Neuronal stem cell (in vitro differentiated cells): ENCODE measurements at regions not wholly inside any gene's neighbourhood (a gene's known extent, or its start where the extent isn't known, plus 50 kb on each side); places are given as distances from the start of the nearest gene placed in this dataset.

ENCODE experiments used
- DNase-seq: peaks from one replicate; pipeline ENCODE4 v3.0.0-alpha.2; 2013; ENCODE audit warnings: low spot score
- H2AFZ ChIP-seq: one replicate; pipeline ENCODE4 v1.6.1; 2013; ENCODE audit warnings: mild to moderate bottlenecking, low read length, inconsistent platforms
- H2AK5ac ChIP-seq: 2 replicates; pipeline ENCODE4 v1.6.1; 2013; ENCODE audit warnings: low read depth, mild to moderate bottlenecking, inconsistent platforms, low read length, moderate library complexity, mixed read lengths
- H2BK120ac ChIP-seq: 2 replicates; pipeline ENCODE4 v1.6.1; 2013; ENCODE audit warnings: low read depth, mild to moderate bottlenecking, inconsistent platforms, low read length, moderate library complexity, mixed read lengths
- H2BK12ac ChIP-seq: one replicate; pipeline ENCODE4 v1.6.1; 2013; ENCODE audit warnings: low read length, inconsistent platforms
- H2BK15ac ChIP-seq: 2 replicates; pipeline ENCODE4 v1.6.1; 2013; ENCODE audit warnings: mild to moderate bottlenecking, low read length, inconsistent platforms, mixed read lengths
- H2BK5ac ChIP-seq: one replicate; pipeline ENCODE4 v1.6.1; 2013; ENCODE audit warnings: inconsistent platforms, mild to moderate bottlenecking, low read length, moderate library complexity
- H3K14ac ChIP-seq: one replicate; pipeline ENCODE4 v1.6.1; 2013; ENCODE audit warnings: low read length, inconsistent platforms
- H3K18ac ChIP-seq: 2 replicates; pipeline ENCODE4 v1.6.1; 2013; ENCODE audit warnings: low read length, inconsistent platforms
- H3K23ac ChIP-seq: 2 replicates; pipeline ENCODE4 v1.6.1; 2013; ENCODE audit warnings: low read depth, mild to moderate bottlenecking, mixed read lengths, low read length, inconsistent platforms; ENCODE audit not compliant: poor library complexity
- H3K27ac ChIP-seq: replicated peaks from 3 replicates; pipeline ENCODE4 v1.5.1; 2013; ENCODE audit warnings: low read length, inconsistent platforms
- H3K27me3 ChIP-seq, 3 experiments: 2 replicates each; pipeline ENCODE4 v1.6.1; 2013; ENCODE audit warnings: low read length in 3 of 3, mild to moderate bottlenecking in 2 of 3, inconsistent platforms in 1 of 3, low read depth in 1 of 3, mixed read lengths in 1 of 3, moderate library complexity in 1 of 3; ENCODE audit not compliant: control insufficient read depth in 3 of 3, insufficient read depth in 3 of 3
- H3K36me3 ChIP-seq, 2 donors: replicated peaks in 1 of 2; 2 replicates each; pipeline ENCODE4 v1.6.1; 2013; ENCODE audit warnings: low read length in 2 of 2; ENCODE audit not compliant: control insufficient read depth in 2 of 2, insufficient read depth in 2 of 2
- H3K4ac ChIP-seq: 2 replicates; pipeline ENCODE4 v1.6.1; 2013; ENCODE audit warnings: inconsistent platforms, mild to moderate bottlenecking, low read length, moderate library complexity
- H3K4me1 ChIP-seq, 2 donors: 1 replicate in 1 of 2; 2 replicates in 1 of 2; pipeline ENCODE4 v1.6.1; 2013; ENCODE audit warnings: low read length in 2 of 2, low read depth in 1 of 2; ENCODE audit not compliant: control insufficient read depth in 2 of 2, insufficient read depth in 1 of 2
- H3K4me2 ChIP-seq: one replicate; pipeline ENCODE4 v1.6.1; 2013; ENCODE audit warnings: mild to moderate bottlenecking, low read length, inconsistent platforms; ENCODE audit not compliant: insufficient read depth, poor library complexity, severe bottlenecking
- H3K4me3 ChIP-seq, 2 donors: 2 replicates each; pipeline ENCODE4 v1.5.1; 2013; ENCODE audit warnings: low read length in 2 of 2, mild to moderate bottlenecking in 2 of 2, inconsistent platforms in 1 of 2, moderate library complexity in 1 of 2
- H3K79me1 ChIP-seq: one replicate; pipeline ENCODE4 v1.6.1; 2013; ENCODE audit warnings: low read depth, mild to moderate bottlenecking, inconsistent platforms, low read length, moderate library complexity
- H3K9ac ChIP-seq: one replicate; pipeline ENCODE4 v1.6.1; 2013; ENCODE audit warnings: mild to moderate bottlenecking, low read depth, low read length, inconsistent platforms; ENCODE audit not compliant: poor library complexity
- H3K9me3 ChIP-seq, 2 donors: replicated peaks in 1 of 2; 2 replicates each; pipeline versions ENCODE3 to v1.6.1; 2013; ENCODE audit warnings: low read length in 2 of 2, mild to moderate bottlenecking in 2 of 2, inconsistent platforms in 1 of 2, low read depth in 1 of 2, mixed read lengths in 1 of 2, moderate library complexity in 1 of 2; ENCODE audit not compliant: control insufficient read depth in 2 of 2, insufficient read depth in 1 of 2
- H4K8ac ChIP-seq: one replicate; pipeline ENCODE4 v1.6.1; 2013; ENCODE audit warnings: low read depth, mild to moderate bottlenecking, inconsistent platforms, low read length, moderate library complexity
- H4K91ac ChIP-seq: one replicate; pipeline ENCODE4 v1.6.1; 2013; ENCODE audit warnings: low read length, low read depth, mild to moderate bottlenecking, inconsistent platforms; ENCODE audit not compliant: poor library complexity
- WGBS, 2 donors: extraction: QIAGEN DNeasy Blood & Tissue Kit; methylation state at CpG; one replicate each; pipeline ENCODE4 v1.1.7; 2013; ENCODE audit warnings: missing lambda C conversion rate in 2 of 2, mixed read lengths in 1 of 2; ENCODE audit not compliant: insufficient read length in 2 of 2, insufficient replicate concordance in 1 of 2; ENCODE audit errors: extremely low coverage in 2 of 2; 5-methylcytosine and 5-hydroxymethylcytosine counted together

GRCh38 chr5:124803617-124804323 is 57.3 kb upstream of the ZNF608 start:
- H3K27me3 ChIP-seq, result no peaks in the 10 kb centered on the region
- H4K91ac ChIP-seq, result no peak overlapping the region
- no peak overlapping the region for H3K4me2 ChIP-seq
- H2AK5ac ChIP-seq, result no peak overlapping the region
- H2BK120ac ChIP-seq, result no peak overlapping the region
- H3K9me3 ChIP-seq, result peaks cover 0 to 11% of the 10 kb centered on the region in 2 donors
- H4K8ac ChIP-seq, result no peak overlapping the region
- H2AFZ ChIP-seq, result no peak overlapping the region
- H3K27ac ChIP-seq, result no peak overlapping the region
- no peak overlapping the region for H3K4ac ChIP-seq
- no peak overlapping the region for H3K4me3 ChIP-seq
- H3K23ac ChIP-seq, result no peak overlapping the region
- H3K4me1 ChIP-seq, result peaks cover 8 to 24% of the 10 kb centered on the region in 2 donors
- no peaks in the 10 kb centered on the region for H3K79me1 ChIP-seq
- H3K14ac ChIP-seq, result no peak overlapping the region
- H2BK15ac ChIP-seq, result no peak overlapping the region
- no peak for DNase-seq
- WGBS, 2 donors, result no CpG with 5 or more reads among the region's 3 CpGs
- H2BK12ac ChIP-seq, result no peak overlapping the region
- H3K9ac ChIP-seq, result no peak overlapping the region
- H3K18ac ChIP-seq, result no peak overlapping the region
- H3K36me3 ChIP-seq, result no peaks in the 10 kb centered on the region
- H2BK5ac ChIP-seq, result no peak overlapping the region

GRCh38 chr5:124806026-124806372 is 59.6 kb upstream of the ZNF608 start:
- no peak overlapping the region for H2BK5ac ChIP-seq
- H3K27ac ChIP-seq, result peak overlapping the region; percentile 49
- no peak overlapping the region for H3K4ac ChIP-seq
- H4K8ac ChIP-seq, result no peak overlapping the region
- H3K18ac ChIP-seq, result peak overlapping the region; percentile 29
- no peak overlapping the region for H4K91ac ChIP-seq
- no peak overlapping the region for H3K14ac ChIP-seq
- no peak overlapping the region for H3K4me3 ChIP-seq
- H2BK15ac ChIP-seq, result no peak overlapping the region
- WGBS, 2 donors, result no CpG with 5 or more reads among the region's 1 CpG
- H3K23ac ChIP-seq, result no peak overlapping the region
- no peaks in the 10 kb centered on the region for H3K36me3 ChIP-seq
- no peak overlapping the region for H2AFZ ChIP-seq
- H2BK12ac ChIP-seq, result no peak overlapping the region
- H3K79me1 ChIP-seq, result no peaks in the 10 kb centered on the region
- no peak overlapping the region for H2BK120ac ChIP-seq
- no peak for DNase-seq
- no peak overlapping the region for H2AK5ac ChIP-seq
- H3K4me2 ChIP-seq, result no peak overlapping the region
- no peak overlapping the region for H3K9ac ChIP-seq
- H3K27me3 ChIP-seq, result no peaks in the 10 kb centered on the region
- H3K9me3 ChIP-seq, result peaks cover 0 to 9% of the 10 kb centered on the region in 2 donors
- H3K4me1 ChIP-seq, result peaks cover 14 to 28% of the 10 kb centered on the region in 2 donors

GRCh38 chr5:124806373-124807077 is 60.1 kb upstream of the ZNF608 start:
- no peak overlapping the region for H3K23ac ChIP-seq
- H3K9ac ChIP-seq, result no peak overlapping the region
- H3K36me3 ChIP-seq, result no peaks in the 10 kb centered on the region
- no peak overlapping the region for H4K91ac ChIP-seq
- no peaks in the 10 kb centered on the region for H3K79me1 ChIP-seq
- WGBS, 2 donors, result no CpG with 5 or more reads among the region's 12 CpGs
- no peak overlapping the region for H2BK15ac ChIP-seq
- H3K27ac ChIP-seq, result peak overlapping the region; percentile 49
- no peak overlapping the region for H2BK12ac ChIP-seq
- no peak overlapping the region for H2BK120ac ChIP-seq
- H2AFZ ChIP-seq, result no peak overlapping the region
- peak; percentile 58 for DNase-seq
- H3K4ac ChIP-seq, result no peak overlapping the region
- no peak overlapping the region for H2BK5ac ChIP-seq
- no peak overlapping the region for H3K18ac ChIP-seq
- H2AK5ac ChIP-seq, result no peak overlapping the region
- H4K8ac ChIP-seq, result no peak overlapping the region
- peak overlapping the region; percentile 20 for H3K4me2 ChIP-seq
- no peak overlapping the region for H3K4me3 ChIP-seq
- no peak overlapping the region for H3K14ac ChIP-seq
- H3K4me1 ChIP-seq, result peaks cover 14 to 24% of the 10 kb centered on the region in 2 donors
- peaks cover 0 to 9% of the 10 kb centered on the region in 2 donors for H3K9me3 ChIP-seq
- no peaks in the 10 kb centered on the region for H3K27me3 ChIP-seq

GRCh38 chr5:124808842-124809268 is 62.4 kb upstream of the ZNF608 start:
- Histone ChIP-seq H3K27ac (no peak overlapping the region), H3K4me3 (no peak overlapping the region), H3K9me3 (peaks cover 0 to 6% of the 10 kb centered on the region in 2 donors), H3K79me1 (no peaks in the 10 kb centered on the region), H3K27me3 (no peaks in the 10 kb centered on the region), H4K91ac (no peak overlapping the region), H4K8ac (no peak overlapping the region), H3K14ac (no peak overlapping the region), H2AFZ (no peak overlapping the region), H3K4me1 (peaks cover 10 to 16% of the 10 kb centered on the region in 2 donors), H2BK5ac (peak overlapping the region; percentile 68), H3K23ac (no peak overlapping the region), H3K4ac (peak overlapping the region; percentile 77), H2AK5ac (peak overlapping the region; percentile 87), H3K18ac (peak overlapping the region; percentile 82), H3K9ac (no peak overlapping the region), H3K36me3 (no peaks in the 10 kb centered on the region), H3K4me2 (no peak overlapping the region), H2BK15ac (no peak overlapping the region), H2BK12ac (no peak overlapping the region), H2BK120ac (no peak overlapping the region)
- WGBS, 2 donors, result no CpG with 5 or more reads among the region's 24 CpGs
- no peak for DNase-seq
